GM18909 (cell line): ENCODE measurements at regions not wholly inside any gene's neighbourhood (a gene's known extent, or its start where the extent isn't known, plus 50 kb on each side); places are given as distances from the start of the nearest gene placed in this dataset.
A peak's percentile ranks its signal among the peaks of the same experiment; 100 is the strongest.

Experiments used
- ATAC-seq: cut with Tn5 transposase; IDR thresholded peaks from one replicate; pipeline ENCODE4 v1.9.1; 2021; ENCODE audit warnings: mild to moderate bottlenecking; ENCODE audit not compliant: unreplicated experiment, poor library complexity

DNA sequence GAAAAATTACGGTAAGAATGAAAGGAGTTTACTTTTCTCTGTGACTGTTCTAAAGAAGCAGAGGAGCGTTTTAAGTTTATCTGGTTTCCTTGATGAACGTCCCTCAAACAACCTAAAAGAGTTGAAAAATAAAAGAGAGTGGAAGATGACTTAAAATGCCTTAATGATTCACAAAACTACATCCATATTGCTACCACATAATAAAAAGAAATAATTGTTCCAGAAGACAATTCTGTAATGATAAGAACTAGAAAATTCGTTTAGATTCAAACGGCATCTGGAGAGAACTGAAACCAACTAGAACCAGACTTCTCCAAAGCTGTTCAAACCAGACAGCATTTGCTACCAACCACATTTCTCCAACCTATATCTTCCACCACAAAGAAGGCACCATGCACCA, 68.1 kb downstream of the TEKT4 start:
- ATAC-seq: no peak

- ATAC-seq: no peak
Measured at GRCh38 chr2:94947097-94948016, 76.1 kb downstream of the TEKT4 start.

DNA sequence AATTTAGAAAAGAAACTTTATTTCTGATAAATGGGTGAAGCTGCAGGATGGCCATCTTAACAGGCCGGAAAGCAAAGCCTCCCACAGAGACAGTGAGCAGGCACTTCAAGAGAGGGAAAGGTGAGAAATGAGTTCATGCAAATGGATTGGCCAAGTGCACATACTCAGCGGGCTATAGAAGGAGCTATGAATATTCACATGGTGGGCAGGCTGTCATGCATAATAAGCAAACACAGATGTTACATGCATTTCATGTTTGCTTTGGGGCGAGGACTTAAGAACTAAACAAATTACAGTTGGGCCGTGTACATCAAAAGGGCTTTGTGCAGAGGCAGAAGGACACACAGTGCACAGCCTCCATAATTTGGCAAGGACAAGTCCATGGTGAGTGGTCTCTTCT, 69.8 kb upstream of the MAL start:
- ATAC-seq: no peak

DNA sequence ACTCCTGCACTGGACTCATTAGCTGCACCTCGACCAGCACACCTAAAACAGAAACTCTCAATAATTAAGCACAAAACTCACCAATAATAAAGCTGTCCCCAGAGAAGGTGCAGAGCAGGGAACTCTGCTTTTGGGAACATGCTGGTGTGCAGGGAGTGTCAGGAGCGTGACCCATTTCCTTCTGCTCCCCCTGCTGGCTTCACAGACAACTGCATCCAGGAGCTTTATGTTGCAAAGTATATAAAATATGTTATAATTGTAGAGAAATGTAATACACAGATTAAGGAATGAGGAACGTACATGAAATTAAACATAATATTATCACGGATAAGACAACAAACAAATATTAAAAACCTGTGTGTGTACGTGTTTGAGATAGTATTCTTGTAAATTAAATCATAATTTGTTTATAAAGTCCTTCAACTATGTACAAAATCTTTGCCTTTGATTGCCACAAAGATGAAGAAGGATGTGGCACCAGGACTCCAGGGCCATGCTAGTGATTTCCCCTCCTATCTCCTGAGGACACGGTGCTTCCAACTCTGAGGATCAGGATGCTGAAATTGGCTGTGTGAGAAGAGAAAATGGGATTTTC, 68.6 kb upstream of the MAL start:
- ATAC-seq: peak; percentile 61

DNA sequence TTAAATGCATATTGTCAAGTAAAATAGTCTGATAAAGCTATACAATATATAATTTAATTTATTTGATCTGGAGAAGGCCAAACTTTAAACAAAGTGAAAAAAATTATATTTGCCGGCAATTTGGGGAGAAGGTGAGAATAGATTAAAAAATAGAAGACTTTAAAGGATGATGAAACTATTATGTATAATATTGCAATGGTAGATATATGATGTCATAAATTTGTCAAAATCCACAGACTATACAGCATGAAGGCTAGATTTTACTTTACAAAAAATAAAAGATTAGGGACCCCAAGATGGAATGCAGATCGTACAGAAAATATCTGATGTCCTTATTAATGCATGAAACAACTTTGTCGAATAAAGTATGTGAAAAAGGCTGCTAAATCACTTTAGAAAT, 67.3 kb upstream of the MAL start:
- ATAC-seq: no peak

GRCh38 chr2:94960266-94960665, 65.2 kb upstream of the MAL start:
- no peak for ATAC-seq

DNA sequence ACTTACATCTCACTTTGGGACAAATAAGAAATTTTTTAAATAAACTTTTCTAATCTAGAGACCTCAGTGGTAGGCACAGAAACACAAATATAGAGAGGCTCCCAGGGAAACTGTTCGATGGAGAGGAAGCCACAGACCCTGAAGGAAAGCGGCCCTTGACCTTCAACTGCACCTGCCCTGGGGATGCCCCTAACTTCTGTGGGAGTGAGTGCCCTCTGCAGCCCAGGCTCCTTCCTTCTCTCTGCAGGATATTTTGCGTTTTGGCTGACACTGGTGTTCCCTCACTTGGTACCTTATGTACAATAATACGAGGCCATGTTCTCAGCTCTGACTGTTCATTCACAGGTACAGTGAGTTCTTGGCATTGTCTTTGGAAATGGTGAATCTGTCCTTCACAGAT, 64.8 kb upstream of the MAL start:
- ATAC-seq: no peak

- ATAC-seq: no peak
Measured at GRCh38 chr2:94964193-94964592, 61.3 kb upstream of the MAL start.

DNA sequence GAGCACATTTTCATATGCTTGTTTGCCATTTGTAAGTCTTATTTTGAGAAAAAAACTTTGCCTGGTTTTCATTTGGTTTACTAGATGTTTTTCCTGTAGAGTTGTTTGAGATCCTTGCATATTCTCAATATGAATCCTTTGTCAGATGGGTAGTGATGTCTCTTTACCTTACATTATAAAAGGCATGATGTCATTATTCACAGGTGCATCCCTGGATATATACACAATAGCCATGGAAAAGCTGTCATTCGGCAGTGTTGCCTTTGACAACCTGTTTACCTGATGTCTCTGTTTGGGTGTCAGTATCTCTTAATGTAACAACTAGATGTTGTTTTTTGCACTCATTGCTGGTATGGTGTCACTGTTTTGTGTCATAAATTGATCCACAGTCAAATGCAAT, 58.8 kb upstream of the MAL start:
- no peak for ATAC-seq

GRCh38 chr2:94970353-94970752, 55.2 kb upstream of the MAL start:
- ATAC-seq: no peak
